ENCODE measurements at regions not wholly inside any gene's neighbourhood (a gene's known extent, or its start where the extent isn't known, plus 50 kb on each side); places are given as distances from the start of the nearest gene placed in this dataset.

GRCh38 chr3:178044320-178044719 is 491.9 kb upstream of the KCNMB2 start:
- H3K36me3 Mint-ChIP-seq (ENCODE audit: low read depth), result no peaks in the 10 kb centered on the region
- intact Hi-C loops (cut with DNase I, micrococcal nuclease), result no loop called here
- ATAC-seq (ENCODE audit: poor library complexity), result no peak
- Histone ChIP-seq H3K27ac (ENCODE audit: low read depth in 1 of 2, low read length in 2 of 2) (no peak overlapping the region), H3K4me1 (ENCODE audit: insufficient read depth, low read length) (no peaks in the 10 kb centered on the region), H3K4me3 (ENCODE audit: low read length) (no peak overlapping the region), H3K36me3 (ENCODE audit: insufficient read depth, low read length) (no peaks in the 10 kb centered on the region), H3K9me3 (ENCODE audit: control insufficient read depth in 1 of 2, insufficient read depth in 1 of 2, low read length in 2 of 2) (no peaks in the 10 kb centered on the region), H3K27me3 (ENCODE audit: control insufficient read depth in 1 of 2, insufficient read depth in 2 of 2, low read length in 2 of 2) (no peaks in the 10 kb centered on the region)
- H3K27me3 Mint-ChIP-seq, result no peaks in the 10 kb centered on the region
- ChIA-PET CTCF (no interaction called here), POLR2A (no interaction called here)
- no peak for TF ChIP-seq CTCF (IDR thresholded peaks at IDR 0.05)
- no peaks in the 10 kb centered on the region for H3K4me1 Mint-ChIP-seq (ENCODE audit: low read depth)
- no peaks in the 10 kb centered on the region for H3K9me3 Mint-ChIP-seq
- no peak overlapping the region for H3K27ac Mint-ChIP-seq
- no peak overlapping the region for H3K4me3 Mint-ChIP-seq
- no peak for DNase-seq

- no peaks in the 10 kb centered on the region for H3K27me3 ChIP-seq (ENCODE audit: control insufficient read depth in 1 of 2, insufficient read depth in 2 of 2, low read length in 2 of 2)
- H3K4me1 Mint-ChIP-seq (ENCODE audit: low read depth), result no peaks in the 10 kb centered on the region
- H3K4me1 ChIP-seq (ENCODE audit: insufficient read depth, low read length), result no peaks in the 10 kb centered on the region
- ChIA-PET CTCF (no interaction called here), POLR2A (no interaction called here)
- intact Hi-C loops (cut with DNase I, micrococcal nuclease), result no loop called here
- H3K36me3 ChIP-seq (ENCODE audit: insufficient read depth, low read length), result no peaks in the 10 kb centered on the region
- no peaks in the 10 kb centered on the region for H3K36me3 Mint-ChIP-seq (ENCODE audit: low read depth)
- H3K27ac Mint-ChIP-seq, result no peak overlapping the region
- H3K9me3 Mint-ChIP-seq, result no peaks in the 10 kb centered on the region
- no peak for TF ChIP-seq CTCF (IDR thresholded peaks at IDR 0.05)
- H3K4me3 Mint-ChIP-seq, result no peak overlapping the region
- H3K27me3 Mint-ChIP-seq, result peaks cover 4% of the 10 kb centered on the region
- ATAC-seq (ENCODE audit: poor library complexity) (no peak), DNase-seq (no peak)
- H3K4me3 ChIP-seq (ENCODE audit: low read length), result no peak overlapping the region
- H3K27ac ChIP-seq (ENCODE audit: low read depth in 1 of 2, low read length in 2 of 2), result no peak overlapping the region
- H3K9me3 ChIP-seq (ENCODE audit: control insufficient read depth in 1 of 2, insufficient read depth in 1 of 2, low read length in 2 of 2), result no peaks in the 10 kb centered on the region
Observed at GRCh38 chr3:178047496-178047895, 488.7 kb upstream of the KCNMB2 start.

- Histone ChIP-seq H3K4me1 (ENCODE audit: insufficient read depth, low read length) (no peaks in the 10 kb centered on the region), H3K27ac (ENCODE audit: low read depth in 1 of 2, low read length in 2 of 2) (no peak overlapping the region), H3K27me3 (ENCODE audit: control insufficient read depth in 1 of 2, insufficient read depth in 2 of 2, low read length in 2 of 2) (no peaks in the 10 kb centered on the region), H3K36me3 (ENCODE audit: insufficient read depth, low read length) (no peaks in the 10 kb centered on the region), H3K4me3 (ENCODE audit: low read length) (no peak overlapping the region), H3K9me3 (ENCODE audit: control insufficient read depth in 1 of 2, insufficient read depth in 1 of 2, low read length in 2 of 2) (no peaks in the 10 kb centered on the region)
- no peak overlapping the region for H3K4me3 Mint-ChIP-seq
- H3K4me1 Mint-ChIP-seq (ENCODE audit: low read depth), result no peaks in the 10 kb centered on the region
- no peaks in the 10 kb centered on the region for H3K9me3 Mint-ChIP-seq
- H3K27ac Mint-ChIP-seq, result no peak overlapping the region
- ChIA-PET POLR2A (interaction anchor here (0.5 kb wide), 1 partner anchor 52 kb away, joined by 3 read pairs; no protein-coding TSS in a partner anchor), CTCF (no interaction called here)
- H3K27me3 Mint-ChIP-seq, result peaks cover 4% of the 10 kb centered on the region
- H3K36me3 Mint-ChIP-seq (ENCODE audit: low read depth), result no peaks in the 10 kb centered on the region
- no peak for ATAC-seq (ENCODE audit: poor library complexity)
- no peak for DNase-seq
- intact Hi-C loops (cut with DNase I, micrococcal nuclease), result no loop called here
- TF ChIP-seq CTCF (IDR thresholded peaks at IDR 0.05), result no peak
Observed at GRCh38 chr3:178048768-178049167, 487.5 kb upstream of the KCNMB2 start.
